GM21717 (cell line): ENCODE measurements at regions not wholly inside any gene's neighbourhood (a gene's known extent, or its start where the extent isn't known, plus 50 kb on each side); places are given as distances from the start of the nearest gene placed in this dataset.
"Not testable (repeated sequence)": the region's sequence is repeated elsewhere in the genome, so short reads cannot be mapped to it uniquely, and the experiment has no call there.

Experiments used
- ATAC-seq: cut with Tn5 transposase; IDR thresholded peaks from one replicate; pipeline ENCODE4 v1.9.1; 2021; ENCODE audit warnings: mild to moderate bottlenecking, moderate library complexity; ENCODE audit not compliant: unreplicated experiment

GRCh38 chr12:16884819-16885218 lies 278.9 kb upstream of the LMO3 start:
- ATAC-seq, result no peak

GRCh38 chr12:16884056-16884455 lies 278.1 kb upstream of the LMO3 start:
- peak; percentile 81 for ATAC-seq

GRCh38 chr12:16881986-16882570 lies 276.1 kb upstream of the LMO3 start:
- no peak for ATAC-seq

GRCh38 chr12:16880864-16881285 lies 274.9 kb upstream of the LMO3 start:
- no peak for ATAC-seq

GRCh38 chr12:16870845-16871244 lies 264.9 kb upstream of the LMO3 start:
- no peak for ATAC-seq

GRCh38 chr12:16863742-16864141 lies 257.8 kb upstream of the LMO3 start:
- no peak for ATAC-seq

- peak; percentile 95 for ATAC-seq
These were observed 251.5 kb upstream of the LMO3 start for GRCh38 chr12:16857456-16857923.

GRCh38 chr12:16854465-16854864 lies 248.5 kb upstream of the LMO3 start:
- no peak for ATAC-seq

GRCh38 chr12:16849473-16849872 lies 243.5 kb upstream of the LMO3 start:
- no peak for ATAC-seq

- no peak for ATAC-seq
These were observed 238.9 kb upstream of the LMO3 start for GRCh38 chr12:16844875-16845274.

GRCh38 chr12:16833376-16834015 lies 227.5 kb upstream of the LMO3 start:
- ATAC-seq, result peak; percentile 92

- ATAC-seq, result no peak
These were observed 222.9 kb upstream of the LMO3 start for GRCh38 chr12:16828891-16829290.

- ATAC-seq, result no peak
These were observed 201.8 kb upstream of the LMO3 start for GRCh38 chr12:16807731-16808130.

- ATAC-seq, result no peak
These were observed 190.2 kb upstream of the LMO3 start for GRCh38 chr12:16796168-16796567.

GRCh38 chr12:16789204-16789790 lies 183.3 kb upstream of the LMO3 start:
- ATAC-seq, result no peak

- ATAC-seq, result no peak
These were observed 182.7 kb upstream of the LMO3 start for GRCh38 chr12:16788506-16789203.

GRCh38 chr12:16785953-16786352 lies 180.0 kb upstream of the LMO3 start:
- ATAC-seq, result no peak

- ATAC-seq, result no peak
These were observed 179.6 kb upstream of the LMO3 start for GRCh38 chr12:16785524-16785923.

- ATAC-seq, result not testable (repeated sequence)
These were observed 163.2 kb upstream of the LMO3 start for GRCh38 chr12:16769129-16769528.

GRCh38 chr12:16766736-16767135 lies 160.8 kb upstream of the LMO3 start:
- ATAC-seq, result no peak

- ATAC-seq, result no peak
These were observed 157.9 kb upstream of the LMO3 start for GRCh38 chr12:16763901-16764300.
